ENCODE measurements at regions not wholly inside any gene's neighbourhood (a gene's known extent, or its start where the extent isn't known, plus 50 kb on each side); places are given as distances from the start of the nearest gene placed in this dataset.

DNA sequence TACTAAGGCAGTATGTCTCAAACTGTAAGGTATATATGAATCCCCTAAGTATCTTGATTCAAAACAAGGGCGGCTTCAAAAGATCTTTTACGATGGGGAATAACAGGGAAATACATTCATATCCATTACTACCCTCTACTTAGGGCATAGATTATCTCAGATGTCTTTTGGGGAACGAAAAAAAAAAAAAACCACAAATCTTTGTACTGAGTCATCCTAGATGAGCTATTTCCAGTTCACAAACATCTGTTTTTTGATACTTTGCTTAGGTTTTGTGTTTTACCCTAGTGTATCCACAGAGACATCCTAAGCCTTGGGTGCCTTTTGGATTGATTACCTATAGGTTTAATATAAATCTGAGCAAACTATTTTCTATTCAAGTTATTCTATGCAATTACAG is 457.2 kb downstream of the NLGN4X start (continued):
- TF ChIP-seq SP1 (IDR thresholded peaks at IDR 0.05) (no peak), JUND (IDR thresholded peaks at IDR 0.05) (no peak), EGR1 (IDR thresholded peaks at IDR 0.05; ENCODE audit: low read depth in 2 of 2) (no peak)
- TF ChIP-seq, protein P1, sequence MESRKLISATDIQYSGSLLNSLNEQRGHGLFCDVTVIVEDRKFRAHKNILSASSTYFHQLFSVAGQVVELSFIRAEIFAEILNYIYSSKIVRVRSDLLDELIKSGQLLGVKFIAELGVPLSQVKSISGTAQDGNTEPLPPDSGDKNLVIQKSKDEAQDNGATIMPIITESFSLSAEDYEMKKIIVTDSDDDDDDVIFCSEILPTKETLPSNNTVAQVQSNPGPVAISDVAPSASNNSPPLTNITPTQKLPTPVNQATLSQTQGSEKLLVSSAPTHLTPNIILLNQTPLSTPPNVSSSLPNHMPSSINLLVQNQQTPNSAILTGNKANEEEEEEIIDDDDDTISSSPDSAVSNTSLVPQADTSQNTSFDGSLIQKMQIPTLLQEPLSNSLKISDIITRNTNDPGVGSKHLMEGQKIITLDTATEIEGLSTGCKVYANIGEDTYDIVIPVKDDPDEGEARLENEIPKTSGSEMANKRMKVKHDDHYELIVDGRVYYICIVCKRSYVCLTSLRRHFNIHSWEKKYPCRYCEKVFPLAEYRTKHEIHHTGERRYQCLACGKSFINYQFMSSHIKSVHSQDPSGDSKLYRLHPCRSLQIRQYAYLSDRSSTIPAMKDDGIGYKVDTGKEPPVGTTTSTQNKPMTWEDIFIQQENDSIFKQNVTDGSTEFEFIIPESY (IDR thresholded peaks at IDR 0.05): no peak

DNA sequence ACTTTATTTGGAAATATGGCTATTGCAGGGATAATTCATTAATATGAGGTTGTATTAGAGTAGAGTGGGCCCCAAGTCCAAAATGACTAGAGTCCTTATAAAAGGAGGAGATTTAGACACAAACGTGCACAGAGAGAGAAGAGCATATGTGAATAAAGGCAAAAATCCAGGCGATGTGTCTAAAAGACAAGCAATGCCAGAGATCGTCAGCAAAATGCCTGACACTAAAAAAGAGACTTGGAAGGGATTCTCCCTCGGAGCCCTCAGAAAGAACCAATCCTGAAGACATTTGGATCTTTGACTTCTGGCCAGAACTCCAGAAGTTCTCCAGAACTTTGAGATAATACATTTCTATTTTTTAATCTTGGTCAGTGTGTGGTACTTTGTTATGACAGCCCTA is 472.1 kb downstream of the NLGN4X start:
- H3K9me3 ChIP-seq (ENCODE audit: control insufficient read depth in 4 of 4, low read length in 3 of 4): no peaks in the 10 kb centered on the region
- H3K4me1 ChIP-seq (ENCODE audit: control insufficient read depth in 4 of 4, insufficient read depth in 4 of 4, low read length in 3 of 4): no peaks in the 10 kb centered on the region
- WGBS: 61% methylated on average over 4 of the region's 4 CpGs
- no peak for DNase-seq (ENCODE audit: low spot score)
- H3K36me3 ChIP-seq (ENCODE audit: control insufficient read depth in 4 of 4, insufficient read depth in 3 of 4, low read depth in 1 of 4, low read length in 3 of 4): no peaks in the 10 kb centered on the region
- H3K27ac ChIP-seq (ENCODE audit: low read depth in 1 of 2, low read length in 2 of 2): no peak overlapping the region
- no peak overlapping the region for H3K4me3 ChIP-seq (ENCODE audit: low read depth in 1 of 3, low read length in 3 of 3)
- H3K9ac ChIP-seq (ENCODE audit: low read depth in 1 of 2, low read length in 2 of 2): no peak overlapping the region
- H3K27me3 ChIP-seq (ENCODE audit: control insufficient read depth in 4 of 4, insufficient read depth in 4 of 4, low read length in 3 of 4): no peaks in the 10 kb centered on the region
- TF ChIP-seq RXRA (IDR thresholded peaks at IDR 0.05) (no peak), YY1 (IDR thresholded peaks at IDR 0.05) (no peak), HNF4G (IDR thresholded peaks at IDR 0.05) (no peak), FOXA2 (IDR thresholded peaks at IDR 0.05) (no peak), TAF1 (conservative IDR thresholded peaks at IDR 0.05) (no peak)

DNA sequence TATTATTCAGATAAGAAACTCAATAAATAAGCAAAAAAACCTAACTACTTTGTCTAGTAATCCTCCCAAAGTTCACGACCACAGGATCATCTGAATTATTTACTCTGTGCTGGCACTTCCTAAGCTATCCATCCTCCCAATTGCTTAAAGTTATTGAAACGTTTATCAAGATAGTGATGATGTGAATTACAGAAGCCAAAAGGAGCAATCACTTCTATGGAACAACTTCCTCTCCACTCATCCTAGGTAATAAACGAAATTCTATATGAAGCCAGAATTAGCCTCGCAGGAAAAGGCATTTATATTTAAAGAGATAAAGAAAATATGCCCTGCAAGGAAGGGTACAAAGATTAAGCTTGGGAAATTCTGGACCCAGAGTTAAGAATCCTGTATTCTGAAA is 475.4 kb downstream of the NLGN4X start:
- H3K4me3 ChIP-seq (ENCODE audit: low read depth in 1 of 3, low read length in 3 of 3): no peak overlapping the region
- no peak overlapping the region for H3K27ac ChIP-seq (ENCODE audit: low read depth in 1 of 2, low read length in 2 of 2)
- no peak for DNase-seq (ENCODE audit: low spot score)
- 41% methylated on average over 4 of the region's 4 CpGs for WGBS
- no peak overlapping the region for H3K9ac ChIP-seq (ENCODE audit: low read depth in 1 of 2, low read length in 2 of 2)
- no peaks in the 10 kb centered on the region for H3K36me3 ChIP-seq (ENCODE audit: control insufficient read depth in 4 of 4, insufficient read depth in 3 of 4, low read depth in 1 of 4, low read length in 3 of 4)
- H3K9me3 ChIP-seq (ENCODE audit: control insufficient read depth in 4 of 4, low read length in 3 of 4): no peaks in the 10 kb centered on the region
- no peaks in the 10 kb centered on the region for H3K27me3 ChIP-seq (ENCODE audit: control insufficient read depth in 4 of 4, insufficient read depth in 4 of 4, low read length in 3 of 4)
- TF ChIP-seq TAF1 (conservative IDR thresholded peaks at IDR 0.05) (no peak), FOXA2 (IDR thresholded peaks at IDR 0.05) (no peak), GABPA (IDR thresholded peaks at IDR 0.05 in 1 of 2, conservative IDR thresholded peaks at IDR 0.05 in 1 of 2) (no peak), JUND (IDR thresholded peaks at IDR 0.05) (no peak), HNF4G (IDR thresholded peaks at IDR 0.05) (no peak), YY1 (IDR thresholded peaks at IDR 0.05) (no peak), SP1 (IDR thresholded peaks at IDR 0.05) (no peak), NR2F2 (IDR thresholded peaks at IDR 0.05) (no peak), REST (IDR thresholded peaks at IDR 0.05) (no peak), CTCF (IDR thresholded peaks at IDR 0.05; ENCODE audit: low read depth, low read length, missing input control) (no peak), EGR1 (IDR thresholded peaks at IDR 0.05; ENCODE audit: low read depth in 2 of 2) (no peak), FOXA1 (IDR thresholded peaks at IDR 0.05) (no peak), RAD21 (IDR thresholded peaks at IDR 0.05) (no peak), HNF4A (conservative IDR thresholded peaks at IDR 0.05) (no peak)
- TF ChIP-seq, protein P2, sequence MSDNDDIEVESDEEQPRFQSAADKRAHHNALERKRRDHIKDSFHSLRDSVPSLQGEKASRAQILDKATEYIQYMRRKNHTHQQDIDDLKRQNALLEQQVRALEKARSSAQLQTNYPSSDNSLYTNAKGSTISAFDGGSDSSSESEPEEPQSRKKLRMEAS (IDR thresholded peaks at IDR 0.05): no peak
- TF ChIP-seq, protein P3, sequence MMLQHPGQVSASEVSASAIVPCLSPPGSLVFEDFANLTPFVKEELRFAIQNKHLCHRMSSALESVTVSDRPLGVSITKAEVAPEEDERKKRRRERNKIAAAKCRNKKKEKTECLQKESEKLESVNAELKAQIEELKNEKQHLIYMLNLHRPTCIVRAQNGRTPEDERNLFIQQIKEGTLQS (IDR thresholded peaks at IDR 0.05): no peak
- no peaks in the 10 kb centered on the region for H3K4me1 ChIP-seq (ENCODE audit: control insufficient read depth in 4 of 4, insufficient read depth in 4 of 4, low read length in 3 of 4)

Measured in liver (tissue), 8 donors.